HT1080 (cell line): ENCODE measurements at regions not wholly inside any gene's neighbourhood (a gene's known extent, or its start where the extent isn't known, plus 50 kb on each side); places are given as distances from the start of the nearest gene placed in this dataset.

Experiments used
- DNase-seq: peaks from one replicate; pipeline ENCODE4 v3.0.0-alpha.2; 2015; ENCODE audit warnings: low read depth

DNA sequence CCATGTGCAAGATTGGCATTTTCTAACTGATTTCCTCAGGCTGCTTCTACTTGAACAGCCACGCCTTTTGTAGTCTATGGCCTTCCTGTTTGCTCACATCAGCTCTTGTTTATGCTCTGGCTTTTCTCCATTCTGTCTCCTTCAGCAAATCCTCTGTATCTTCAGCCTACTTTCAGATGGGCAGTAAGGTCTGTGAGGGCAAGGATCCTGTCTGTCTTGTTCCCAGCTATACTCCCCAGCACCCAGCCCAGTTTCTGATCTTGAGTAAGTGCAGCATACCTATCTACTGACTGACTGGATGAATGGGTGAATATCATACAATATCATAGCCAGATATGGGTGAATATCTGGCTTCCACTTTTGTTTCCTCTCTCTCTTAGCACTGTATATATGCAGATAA is 438.1 kb downstream of the LMO4 start:
- no peak for DNase-seq

DNA sequence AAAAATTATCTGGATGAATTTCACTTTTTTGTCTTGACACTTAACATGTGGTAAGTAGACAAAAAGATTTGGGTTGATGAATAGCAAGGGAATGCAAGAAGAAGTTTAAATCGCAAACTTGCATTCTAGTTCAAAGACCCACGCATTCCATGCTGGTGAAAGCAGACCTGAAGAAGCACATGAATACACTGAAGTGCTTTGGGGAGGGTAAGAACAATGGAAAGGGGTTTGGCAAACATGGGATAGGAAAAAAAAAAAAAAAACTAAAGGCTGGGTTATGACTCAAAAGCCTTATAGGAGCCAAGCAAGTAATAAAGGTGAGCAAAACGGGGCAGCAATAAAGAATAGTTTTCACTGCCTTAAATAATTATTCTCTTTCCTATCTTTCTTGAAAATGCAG is 450.2 kb downstream of the LMO4 start:
- peak; percentile 64 for DNase-seq

DNA sequence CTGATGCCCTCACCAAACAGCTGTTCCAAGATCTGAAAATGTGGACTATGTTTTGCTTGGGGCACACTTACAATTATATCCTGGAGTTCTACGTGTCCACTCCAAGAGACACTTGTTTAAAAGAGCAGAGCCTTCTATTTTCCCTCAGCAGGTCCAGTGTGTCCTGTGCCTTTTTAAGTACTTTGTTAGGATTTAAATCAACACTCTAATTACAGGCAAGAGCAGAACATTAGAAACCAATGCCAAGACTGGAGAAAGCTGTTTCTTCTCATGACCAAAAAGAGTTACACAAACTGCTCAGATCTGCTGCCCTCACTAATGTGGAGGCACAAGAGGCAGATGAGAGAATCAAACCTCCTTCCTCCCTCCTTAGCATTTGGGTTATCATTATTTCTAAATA is 452.9 kb downstream of the LMO4 start:
- DNase-seq: no peak

DNA sequence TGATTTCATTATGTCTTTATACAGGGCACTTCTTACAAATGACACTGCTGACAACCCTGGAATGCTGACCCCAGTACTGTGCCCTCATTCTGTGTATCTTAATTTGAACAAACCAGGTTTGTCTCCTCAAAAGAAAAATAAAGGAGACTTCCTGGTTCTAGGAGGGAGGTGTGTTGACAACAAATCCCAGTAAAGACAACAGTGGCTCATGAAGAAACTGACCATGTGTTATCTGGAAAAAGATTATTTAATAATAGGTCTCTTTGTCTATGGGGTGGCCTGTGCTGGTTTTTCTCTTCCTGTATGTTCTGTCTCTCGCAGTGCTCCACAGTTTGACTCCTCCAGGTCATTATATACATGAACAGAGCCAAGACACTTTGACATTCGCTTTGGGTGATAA is 454.6 kb downstream of the LMO4 start:
- DNase-seq: no peak

DNA sequence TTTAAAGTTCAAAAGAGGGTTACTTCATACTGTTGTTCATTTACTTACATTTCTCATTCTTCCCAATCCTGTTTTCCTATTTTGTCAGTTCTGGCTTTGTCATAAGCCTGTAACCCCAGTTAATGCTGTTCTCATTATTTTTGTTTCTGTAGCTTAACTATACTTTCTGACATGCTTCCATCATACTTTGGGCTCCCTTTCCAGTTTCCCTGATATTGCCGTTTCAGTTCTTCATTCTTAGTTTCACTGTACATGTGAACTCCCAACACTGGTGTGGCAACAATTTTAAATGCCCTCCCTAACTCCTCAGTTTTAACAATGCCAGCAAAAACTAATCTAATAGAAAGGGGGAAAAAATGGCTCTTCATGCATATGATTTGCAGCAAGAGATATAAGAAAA is 456.7 kb downstream of the LMO4 start:
- DNase-seq: no peak

DNA sequence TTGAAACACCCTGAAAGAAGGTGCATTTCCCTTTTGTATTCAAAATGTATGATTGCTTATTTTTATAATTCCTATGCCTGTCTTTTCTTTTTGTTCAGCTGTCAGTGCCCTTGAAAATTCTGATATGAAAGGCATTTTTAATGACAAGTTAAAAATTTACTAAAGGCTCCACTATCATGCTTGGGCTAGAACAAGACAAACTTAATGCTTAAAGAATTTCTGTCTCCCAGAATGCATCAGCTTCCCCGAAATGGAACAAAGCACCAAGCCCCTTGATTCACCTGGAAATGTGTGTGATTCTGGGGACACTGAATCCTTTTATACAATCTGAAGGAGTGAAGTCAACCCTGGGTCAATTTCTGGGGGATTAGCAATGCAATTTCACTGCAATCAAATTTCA is 457.5 kb downstream of the LMO4 start:
- DNase-seq: no peak

DNA sequence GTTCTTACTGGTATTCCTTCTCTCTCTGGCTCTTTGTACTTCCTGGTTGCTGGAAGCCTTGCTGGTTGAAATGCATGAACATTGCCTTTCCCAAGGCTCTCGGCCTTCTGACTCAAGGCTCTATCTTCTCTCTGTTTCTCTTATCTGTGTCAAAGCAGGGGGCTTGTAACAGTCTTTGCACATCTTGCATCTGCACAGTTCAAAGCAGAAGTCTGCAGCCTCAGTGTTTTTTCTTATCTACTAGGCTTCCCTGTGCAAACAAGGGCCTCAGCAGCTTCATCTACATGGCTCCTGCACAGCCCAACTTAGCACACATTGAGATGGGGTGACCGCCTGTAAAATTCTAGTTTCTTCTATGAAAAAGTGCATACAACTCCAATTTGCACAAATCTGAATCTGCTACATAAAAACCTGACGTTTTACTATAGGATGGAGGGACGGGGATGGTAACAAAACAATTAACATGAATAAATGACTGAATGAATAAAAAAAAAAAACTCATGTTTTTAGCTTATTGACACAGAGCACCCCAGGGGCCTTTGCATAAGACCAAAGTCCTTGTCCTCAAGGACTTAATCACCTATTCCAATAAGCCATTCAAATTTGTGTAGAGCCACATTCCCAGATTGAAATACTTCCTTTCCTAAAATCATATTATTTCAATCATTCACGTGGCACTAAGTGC is 458.3 kb downstream of the LMO4 start:
- DNase-seq: no peak

DNA sequence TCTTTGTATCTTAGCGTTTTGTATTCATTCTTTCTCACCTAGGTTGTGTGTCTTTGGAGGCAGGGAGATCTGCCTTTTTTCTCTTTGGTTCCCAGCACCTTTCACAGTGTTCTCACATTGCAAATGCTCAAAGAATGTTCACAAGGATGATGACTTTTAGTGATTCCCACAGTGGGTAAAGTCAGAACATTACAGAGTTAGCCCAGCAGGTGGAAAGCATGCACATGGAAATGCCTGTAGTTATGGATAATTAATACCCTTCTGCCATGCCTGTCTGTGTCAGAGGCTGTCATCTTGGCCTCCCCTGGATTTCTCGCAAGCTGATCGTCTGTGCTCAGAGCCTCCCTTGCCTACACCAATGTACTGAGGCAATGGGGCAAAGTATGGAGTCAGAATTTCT is 458.9 kb downstream of the LMO4 start:
- peak; percentile 53 for DNase-seq

DNA sequence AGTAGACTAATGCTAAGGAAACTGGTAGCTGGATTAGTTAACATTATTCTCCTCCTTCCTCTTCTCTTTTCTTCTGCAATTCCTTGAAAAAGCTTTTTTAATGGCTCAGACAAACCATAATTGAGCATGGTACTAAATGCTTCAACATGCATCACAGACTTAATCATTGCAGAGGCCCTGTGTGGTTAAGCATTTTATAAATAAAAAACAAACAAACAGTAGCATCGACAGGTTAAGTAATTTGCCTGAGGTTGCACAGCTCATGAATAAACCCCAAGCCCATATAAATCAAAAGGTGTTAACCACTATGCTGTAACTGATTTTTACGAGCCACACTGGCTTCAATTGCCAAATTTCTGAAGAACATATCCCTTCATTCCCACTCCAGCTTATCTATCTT is 462.1 kb downstream of the LMO4 start:
- no peak for DNase-seq

DNA sequence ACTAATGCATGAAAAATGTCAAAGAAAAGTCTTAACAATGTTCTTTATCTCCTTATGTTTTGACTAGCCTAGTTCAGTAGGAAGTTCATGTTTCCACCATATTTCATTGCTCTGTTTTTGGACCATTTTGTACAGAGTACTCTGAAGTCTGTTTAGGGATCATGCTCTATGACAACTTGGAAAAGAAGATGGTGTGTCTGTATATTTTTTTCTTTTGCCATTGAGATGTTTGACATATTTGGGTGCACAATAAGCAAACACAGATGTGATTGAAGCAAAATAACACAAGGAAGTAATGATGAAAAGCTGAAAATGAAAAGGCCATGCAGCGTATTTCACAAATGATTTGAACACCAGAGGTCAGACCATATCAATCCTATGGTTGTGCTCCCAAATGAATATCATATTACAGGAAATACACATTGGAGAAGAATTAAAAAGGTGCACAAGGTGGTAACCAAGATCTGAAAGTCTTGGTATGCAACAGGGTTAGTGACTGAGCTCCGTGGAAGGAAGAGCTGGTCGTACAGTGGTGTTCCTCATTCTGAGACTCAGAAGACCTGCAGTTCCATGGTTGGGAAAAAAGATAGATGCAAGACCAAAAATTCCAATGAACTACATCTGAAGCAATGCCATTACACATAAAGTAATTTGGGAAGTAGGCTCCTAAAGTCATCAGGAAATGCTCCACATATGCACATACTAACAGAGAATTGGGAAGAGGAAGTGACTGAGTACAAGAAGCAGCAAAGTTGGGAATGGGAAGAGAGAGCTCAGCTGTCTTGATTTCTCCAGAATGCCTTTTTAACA is 463.5 kb downstream of the LMO4 start:
- no peak for DNase-seq

DNA sequence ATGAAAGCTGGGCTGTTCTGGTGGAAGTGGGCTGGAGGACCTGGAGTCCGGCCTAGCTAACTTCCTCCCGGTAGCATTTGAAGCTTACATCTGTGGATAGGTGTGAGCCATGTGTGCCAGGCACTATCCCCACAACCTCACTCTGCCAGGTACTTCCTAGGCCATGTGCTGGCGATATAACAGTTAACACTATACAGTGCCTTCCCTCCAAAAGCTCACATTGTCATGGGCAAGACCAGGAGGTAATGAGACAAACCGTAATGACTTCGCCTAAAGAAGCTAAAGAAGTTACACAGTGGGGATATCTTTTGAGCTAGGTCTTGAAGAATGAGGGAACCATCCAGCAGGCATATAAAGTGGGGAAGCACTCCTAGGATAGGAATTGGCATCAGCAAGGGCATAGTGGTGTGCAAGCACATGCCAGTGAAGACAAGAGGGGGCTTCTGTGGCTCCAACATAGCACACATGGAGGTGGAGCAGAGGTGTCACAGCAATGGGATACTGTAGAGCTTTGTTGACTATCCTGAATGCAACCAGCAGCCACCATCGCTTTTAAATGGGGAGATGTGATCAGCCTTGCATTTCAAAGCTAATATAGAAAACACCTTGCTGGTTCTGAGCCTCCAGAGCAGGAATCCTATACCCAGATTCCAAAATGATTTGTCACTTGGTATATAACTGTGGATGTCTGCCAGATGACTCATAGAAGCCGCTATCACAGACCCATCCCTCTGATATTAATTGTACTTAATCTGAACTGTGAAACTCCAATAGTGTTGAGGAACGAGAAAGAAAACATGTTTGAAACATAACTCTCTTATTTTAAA is 466.3 kb downstream of the LMO4 start:
- DNase-seq: peak; percentile 86

DNA sequence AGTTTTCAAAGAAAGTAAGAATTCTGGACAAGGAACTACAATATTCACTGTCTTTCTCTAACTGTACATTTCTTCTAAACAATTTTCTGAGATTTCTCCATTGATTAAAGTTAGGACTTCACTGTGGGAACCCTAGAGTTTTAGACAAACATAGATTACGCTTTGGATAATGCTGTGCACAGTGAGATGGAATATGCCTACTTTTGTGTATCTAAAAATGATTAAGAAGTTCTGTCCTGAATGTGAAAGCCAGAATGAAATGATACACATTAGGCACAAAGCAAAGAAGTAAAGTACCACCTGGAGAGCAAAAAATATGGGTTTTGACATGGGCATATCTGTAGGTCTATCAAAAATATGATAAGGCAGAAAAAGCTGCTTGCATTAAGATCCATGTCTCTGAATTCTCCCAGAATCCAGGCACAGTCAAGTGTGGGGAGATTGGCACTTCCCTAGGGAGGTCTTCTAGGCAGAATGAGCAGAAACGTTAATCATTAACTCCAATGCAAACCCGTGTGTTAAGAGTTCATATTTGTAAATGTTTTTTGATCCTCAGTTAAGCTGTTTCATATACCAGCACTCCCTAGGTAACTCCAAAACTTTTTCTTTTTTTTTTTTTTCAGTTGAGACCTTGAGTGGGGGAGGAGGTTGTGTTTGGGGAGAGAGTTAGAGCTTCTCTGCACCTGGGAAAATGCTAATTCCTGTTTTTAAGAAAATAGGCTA is 467.1 kb downstream of the LMO4 start:
- DNase-seq: no peak

DNA sequence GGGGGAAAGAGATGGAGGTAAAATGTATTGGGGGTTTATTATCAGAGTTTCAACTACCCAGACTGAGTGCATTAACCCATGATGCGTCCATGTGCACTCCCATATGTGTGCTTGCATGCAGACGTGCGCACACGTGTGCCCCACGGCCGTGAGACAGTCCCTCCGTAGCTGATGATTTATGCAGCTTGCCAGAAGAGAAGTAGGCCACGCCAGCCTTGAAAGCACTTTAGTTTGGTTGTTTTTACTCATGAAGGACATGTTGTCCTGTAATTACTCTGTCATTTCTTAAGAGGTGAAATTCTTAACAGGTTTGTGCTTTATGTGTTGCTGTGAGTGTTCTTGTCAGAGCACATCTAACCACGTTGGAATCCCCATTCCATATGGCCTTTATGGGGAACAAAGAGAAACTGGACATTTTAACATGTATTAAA is 467.8 kb downstream of the LMO4 start:
- DNase-seq: no peak

DNA sequence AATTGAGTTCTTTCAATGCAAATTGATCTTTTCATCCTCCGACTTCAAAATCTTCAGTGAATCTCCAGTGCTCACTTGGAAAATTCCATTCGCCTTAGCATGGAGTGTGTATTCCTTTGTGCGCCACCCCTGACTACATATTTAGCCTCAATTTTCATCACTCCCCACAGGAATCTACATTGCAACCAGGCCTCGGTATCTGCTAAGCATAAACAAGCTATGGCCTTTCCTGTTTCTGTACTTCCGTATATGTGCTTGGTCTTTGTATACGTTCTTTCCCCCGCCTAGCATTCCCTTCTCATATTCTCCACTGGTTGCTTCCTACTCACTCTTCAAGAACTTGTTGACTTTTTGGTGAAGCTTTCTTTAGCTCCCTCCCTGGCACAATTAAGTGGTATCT is 470.8 kb downstream of the LMO4 start:
- no peak for DNase-seq

DNA sequence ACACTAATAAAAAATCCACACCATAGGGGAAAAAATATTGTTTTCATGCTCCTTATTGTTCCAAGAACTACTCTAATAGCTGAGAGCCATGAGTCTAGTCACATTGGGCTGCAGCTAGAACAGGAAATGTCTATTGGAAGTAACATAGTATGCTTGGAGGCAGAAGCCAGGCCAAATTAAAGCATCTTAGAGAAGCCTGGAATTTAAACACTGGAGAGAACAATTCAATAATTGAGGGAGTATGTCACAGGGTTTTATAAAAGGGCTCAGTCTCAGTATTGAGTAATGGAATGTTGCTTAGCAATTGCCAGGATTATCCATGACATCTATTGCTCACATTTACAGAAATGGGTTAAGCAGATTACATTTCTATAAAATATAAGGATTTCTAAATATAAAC is 471.3 kb downstream of the LMO4 start:
- no peak for DNase-seq

DNA sequence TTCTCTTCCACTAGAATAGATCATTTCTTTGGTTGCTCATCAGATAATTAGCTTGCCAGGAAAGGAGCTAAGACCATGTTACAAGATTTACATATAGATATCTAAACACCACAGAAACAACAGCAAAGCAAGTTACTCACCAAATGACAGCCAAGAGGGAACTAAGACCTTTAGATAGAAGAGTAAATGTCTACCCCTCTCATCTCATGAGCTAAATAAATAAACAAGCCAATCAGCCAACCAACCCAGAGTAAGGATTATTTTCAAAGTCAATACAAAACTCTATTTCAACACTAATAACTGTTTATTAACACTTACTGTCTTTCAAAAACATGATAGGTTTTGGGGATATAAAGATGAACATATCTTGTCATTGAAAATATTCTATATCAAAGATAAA is 474.7 kb downstream of the LMO4 start:
- DNase-seq: no peak

DNA sequence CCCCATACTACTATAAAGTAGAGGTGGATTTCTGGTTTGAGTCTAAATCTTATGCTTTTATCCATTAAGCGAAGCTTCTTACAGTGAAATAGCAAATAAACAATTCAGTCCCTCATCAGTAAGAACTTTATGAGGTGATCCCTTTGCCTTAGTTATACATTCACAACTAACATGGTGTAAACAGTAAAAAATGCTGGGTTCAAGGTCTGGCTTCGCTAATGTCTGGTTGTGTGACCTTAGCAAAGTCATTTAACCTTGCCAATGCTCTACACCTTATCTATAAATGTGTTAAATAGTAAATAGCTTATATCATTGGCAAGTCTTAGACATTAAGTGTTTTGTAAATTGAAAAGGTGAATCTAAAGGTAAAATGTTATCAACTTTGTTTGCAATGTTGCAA is 475.4 kb downstream of the LMO4 start:
- DNase-seq: no peak

DNA sequence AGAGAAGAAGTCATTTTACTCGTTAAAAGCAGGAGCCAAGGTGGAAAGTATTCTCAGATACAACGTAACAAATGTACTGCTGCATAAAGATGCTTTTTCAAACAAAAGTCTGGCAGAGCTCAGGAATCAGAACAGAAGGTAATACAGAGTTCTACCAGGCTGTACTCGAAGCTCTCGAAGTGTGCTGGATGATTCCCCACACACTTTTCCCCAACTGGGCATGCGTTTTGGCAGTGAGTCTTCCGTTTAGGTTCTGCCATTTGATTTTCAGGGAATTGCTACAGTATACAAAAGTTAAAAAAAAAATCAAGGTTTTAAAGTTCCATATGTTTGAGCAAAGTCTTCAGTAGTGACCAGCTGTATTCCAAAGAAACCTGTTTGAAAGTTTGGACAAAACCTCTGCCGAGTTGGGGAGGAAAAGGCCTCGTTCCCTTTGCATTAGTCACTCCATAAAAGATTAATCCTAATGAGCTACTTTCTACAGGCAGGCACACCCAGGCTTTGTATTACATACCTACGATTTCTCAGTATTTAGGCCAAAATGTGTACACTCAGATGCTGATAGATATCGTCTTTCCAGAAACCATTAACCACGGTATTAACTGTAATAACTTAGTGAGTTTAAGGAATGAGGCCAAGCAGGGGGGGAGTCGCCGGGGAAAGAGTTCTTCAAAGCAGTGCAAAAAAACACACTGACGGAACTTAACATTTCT is 477.1 kb downstream of the LMO4 start:
- DNase-seq: peak; percentile 49

DNA sequence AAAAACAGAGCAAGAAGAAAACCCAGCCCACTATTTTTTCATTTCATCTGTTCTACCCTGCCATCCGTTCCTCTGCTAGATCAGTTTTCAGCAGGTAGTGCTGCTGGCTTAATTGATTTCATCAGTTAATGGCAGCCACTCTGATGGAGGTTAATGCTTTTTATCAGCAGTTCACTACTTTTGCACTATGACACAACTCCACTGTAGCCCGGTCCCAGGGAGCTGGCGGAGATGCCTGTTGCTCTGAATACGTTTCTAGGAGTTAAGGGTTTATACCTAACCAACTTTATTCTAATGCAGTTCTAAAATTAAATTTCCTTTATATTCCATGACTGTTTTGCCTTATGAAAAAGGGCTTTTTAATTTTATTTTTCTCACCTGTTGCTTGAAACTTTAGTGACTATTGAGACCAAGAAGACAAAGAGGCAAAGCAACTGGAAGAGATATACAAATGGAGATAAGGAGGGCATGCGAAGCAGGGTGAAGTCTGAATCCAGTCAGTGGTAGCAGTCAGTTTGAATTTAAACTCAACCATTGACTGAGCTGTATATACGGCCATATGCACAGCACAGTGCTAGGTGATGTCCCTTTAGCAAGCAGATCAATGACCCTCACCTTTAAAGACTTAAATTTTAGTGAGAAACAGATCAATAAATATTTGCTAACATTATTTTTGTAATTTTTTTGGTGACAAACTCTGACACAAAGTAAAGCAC is 477.9 kb downstream of the LMO4 start:
- peak; percentile 1 for DNase-seq

DNA sequence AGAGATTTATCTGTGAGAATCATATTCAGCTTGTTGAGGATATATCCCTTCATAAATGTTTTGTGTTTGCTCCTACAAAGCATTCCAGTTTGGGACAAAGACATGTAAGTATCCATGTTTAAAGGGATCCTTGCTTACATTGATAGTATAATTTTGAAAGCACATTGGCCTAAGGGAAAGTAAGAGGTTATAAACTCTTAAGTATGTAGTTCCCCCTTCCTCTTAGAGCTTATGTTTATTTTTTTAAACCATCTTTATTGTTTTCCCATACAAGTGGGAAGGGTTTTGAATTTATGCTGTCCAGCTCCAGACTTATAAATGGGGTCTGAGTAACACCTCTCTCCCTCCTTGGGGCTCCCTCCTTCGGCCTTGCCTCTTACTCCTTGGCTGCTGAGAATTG is 481.5 kb downstream of the LMO4 start:
- no peak for DNase-seq
